GM21423 (cell line): ENCODE measurements at regions not wholly inside any gene's neighbourhood (a gene's known extent, or its start where the extent isn't known, plus 50 kb on each side); places are given as distances from the start of the nearest gene placed in this dataset.
"Not testable (repeated sequence)": the region's sequence is repeated elsewhere in the genome, so short reads cannot be mapped to it uniquely, and the experiment has no call there.

Experiments
- ATAC-seq: cut with Tn5 transposase; IDR thresholded peaks from one replicate; pipeline ENCODE4 v1.9.1; 2021; ENCODE audit warnings: mild to moderate bottlenecking, moderate library complexity; ENCODE audit not compliant: unreplicated experiment

GRCh38 chr5:102154791-102155605, 141.1 kb downstream of the SLCO4C1 start:
- ATAC-seq = not testable (repeated sequence)

- no peak for ATAC-seq
These were observed 141.8 kb downstream of the SLCO4C1 start for GRCh38 chr5:102154291-102154690.

- peak; percentile 80 for ATAC-seq
These were observed 142.9 kb downstream of the SLCO4C1 start for GRCh38 chr5:102153003-102153759.

GRCh38 chr5:102139029-102139428, 157.1 kb downstream of the SLCO4C1 start:
- ATAC-seq = no peak

- ATAC-seq = no peak
These were observed 157.8 kb downstream of the SLCO4C1 start for GRCh38 chr5:102138243-102138653.

GRCh38 chr5:102130890-102131289, 165.2 kb downstream of the SLCO4C1 start:
- ATAC-seq = no peak

- no peak for ATAC-seq
These were observed 165.7 kb downstream of the SLCO4C1 start for GRCh38 chr5:102130386-102130785.

- ATAC-seq = no peak
These were observed 176.8 kb downstream of the SLCO4C1 start for GRCh38 chr5:102119252-102119651.

GRCh38 chr5:102115736-102116135, 180.3 kb downstream of the SLCO4C1 start:
- ATAC-seq = no peak

GRCh38 chr5:102114525-102115069, 181.5 kb downstream of the SLCO4C1 start:
- no peak for ATAC-seq

- ATAC-seq = no peak
These were observed 188.2 kb downstream of the SLCO4C1 start for GRCh38 chr5:102107865-102108264.

- no peak for ATAC-seq
These were observed 189.5 kb downstream of the SLCO4C1 start for GRCh38 chr5:102106599-102106998.

GRCh38 chr5:102099766-102100331, 196.2 kb downstream of the SLCO4C1 start:
- ATAC-seq = no peak

- not testable (repeated sequence) for ATAC-seq
These were observed 197.0 kb downstream of the SLCO4C1 start for GRCh38 chr5:102099083-102099482.

GRCh38 chr5:102098606-102099005, 197.5 kb downstream of the SLCO4C1 start:
- ATAC-seq = not testable (repeated sequence)

- ATAC-seq = peak; percentile 90
These were observed 205.3 kb downstream of the SLCO4C1 start for GRCh38 chr5:102090770-102091169.

GRCh38 chr5:102089883-102090282, 206.2 kb downstream of the SLCO4C1 start:
- no peak for ATAC-seq

- ATAC-seq = no peak
These were observed 208.2 kb downstream of the SLCO4C1 start for GRCh38 chr5:102087906-102088305.

GRCh38 chr5:102080288-102080687, 215.8 kb downstream of the SLCO4C1 start:
- no peak for ATAC-seq

- ATAC-seq = no peak
These were observed 218.2 kb downstream of the SLCO4C1 start for GRCh38 chr5:102077920-102078319.

GRCh38 chr5:102069974-102070373, 226.1 kb downstream of the SLCO4C1 start:
- ATAC-seq = no peak
